Astrocyte of the cerebellum (primary cell): ENCODE measurements at regions not wholly inside any gene's neighbourhood (a gene's known extent, or its start where the extent isn't known, plus 50 kb on each side); places are given as distances from the start of the nearest gene placed in this dataset.

Experiments
- DNase-seq: peaks from one replicate; pipeline ENCODE4 v3.0.0-alpha.2; 2011; ENCODE audit warnings: low read depth
- H3K4me3 ChIP-seq: 2 replicates; pipeline ENCODE4 v1.5.1; 2011; ENCODE audit warnings: mild to moderate bottlenecking, low read depth, low read length, moderate library complexity
- CTCF ChIP-seq: IDR thresholded peaks from 2 replicates; pipeline ENCODE4 v1.5.1; 2012; ENCODE audit warnings: low read length, low read depth, moderate library complexity, mild to moderate bottlenecking; ENCODE audit errors: missing control alignments
- in situ Hi-C: cut with HindIII; loops from 2 replicates; pipeline ENCODE4 v1.10.0; 2017; ENCODE audit warnings: low sequenced_read_pairs

- H3K4me3 ChIP-seq: no peak overlapping the region
- no peak for TF ChIP-seq CTCF
- in situ Hi-C loops: no loop called here
- DNase-seq: no peak
These were observed 90.3 kb upstream of the EGFLAM start for GRCh38 chr5:38168029-38168428.

- no peak overlapping the region for H3K4me3 ChIP-seq
- TF ChIP-seq CTCF: no peak
- in situ Hi-C loops: no loop called here
- DNase-seq: no peak
These were observed 90.8 kb upstream of the EGFLAM start for GRCh38 chr5:38167562-38167996.

GRCh38 chr5:38166832-38167231, 91.5 kb upstream of the EGFLAM start:
- in situ Hi-C loops: no loop called here
- no peak overlapping the region for H3K4me3 ChIP-seq
- no peak for TF ChIP-seq CTCF
- no peak for DNase-seq

- in situ Hi-C loops: no loop called here
- DNase-seq: no peak
- no peak for TF ChIP-seq CTCF
- H3K4me3 ChIP-seq: no peak overlapping the region
These were observed 92.9 kb upstream of the EGFLAM start for GRCh38 chr5:38165435-38165834.

- no peak overlapping the region for H3K4me3 ChIP-seq
- TF ChIP-seq CTCF: no peak
- no peak for DNase-seq
- in situ Hi-C loops: no loop called here
These were observed 93.5 kb upstream of the EGFLAM start for GRCh38 chr5:38164776-38165399.

GRCh38 chr5:38163636-38164237, 94.6 kb upstream of the EGFLAM start:
- H3K4me3 ChIP-seq: no peak overlapping the region
- no peak for DNase-seq
- no peak for TF ChIP-seq CTCF
- in situ Hi-C loops: no loop called here
